A549 (cell line): ENCODE measurements at regions not wholly inside any gene's neighbourhood (a gene's known extent, or its start where the extent isn't known, plus 50 kb on each side); places are given as distances from the start of the nearest gene placed in this dataset.

Experiments
- ATAC-seq, 2 experiments: fragments of 200-7000 bp in 1 of 2; fragments of >200 bp in 1 of 2; cut with Nextera tagmentation in 1 of 2; cut with Tn5 transposase in 1 of 2; 3 replicates each; pipeline versions ENCODE4 v1.8.0 to v1.9.1; 2018 to 2020; ENCODE audit warnings: mild to moderate bottlenecking in 1 of 2, moderate library complexity in 1 of 2
- CTCF ChIA-PET: fragments of 300-600 bp; sonication (Branson Sonifier 250); formaldehyde crosslinking; extraction: SDS; loops from one replicate; lab custom pipeline; 2021; ENCODE audit warnings: antibody characterized with exemption, inconsistent platforms; lab: Yijun Ruan, JAX
- POLR2A ChIA-PET: fragments of 350-600 bp; formaldehyde crosslinking; extraction: SDS; loops from one replicate; lab custom pipeline; 2021; ENCODE audit warnings: antibody characterized with exemption, inconsistent platforms; lab: Yijun Ruan, JAX
- DNase-seq, 2 experiments: peaks; one replicate each; pipeline versions ENCODE4 v3.0.0 to v3.0.0-alpha.2; 2011 to 2016; ENCODE audit warnings: low read depth in 1 of 2, low spot score in 1 of 2
- FAIRE-seq: peaks from 2 replicates; lab custom pipeline; 2011; peaks lifted over from hg19 to GRCh38; lab: Jason Lieb, UNC
- H3K27ac ChIP-seq, 2 experiments: fragments of >200 bp; sonication (Bioruptor Twin); formaldehyde crosslinking; 3 replicates each; pipeline ENCODE4 v1.5.1; 2016 to 2017
- H3K4me1 ChIP-seq: fragments of >200 bp; sonication (Bioruptor Twin); formaldehyde crosslinking; 3 replicates; pipeline ENCODE4 v1.6.1; 2016
- H3K4me2 ChIP-seq: fragments of >200 bp; sonication (Bioruptor Twin); formaldehyde crosslinking; 3 replicates; pipeline ENCODE4 v1.6.1; 2016
- H3K4me3 ChIP-seq: fragments of >200 bp; sonication (Bioruptor Twin); formaldehyde crosslinking; 3 replicates; pipeline ENCODE4 v1.5.1; 2016
- H3K9me3 ChIP-seq: fragments of >200 bp; sonication (Bioruptor Twin); formaldehyde crosslinking; 3 replicates; pipeline ENCODE4 v1.6.1; 2016
- BHLHE40 ChIP-seq: IDR thresholded peaks from 2 replicates; pipeline ENCODE4 v1.6.1; 2012; ENCODE audit warnings: low read depth, low read length, inconsistent platforms
- CBX2 ChIP-seq: fragments of 200-600 bp; sonication (generic); IDR thresholded peaks from 2 replicates; pipeline ENCODE4 v1.6.1; 2016; ENCODE audit warnings: low read depth, mild to moderate bottlenecking, borderline replicate concordance
- CBX8 ChIP-seq: fragments of 200-600 bp; sonication (generic); IDR thresholded peaks from 2 replicates; pipeline ENCODE4 v1.6.1; 2016
- EHMT2 ChIP-seq: fragments of 200-600 bp; sonication (generic); IDR thresholded peaks from 2 replicates; pipeline ENCODE4 v1.6.1; 2016; ENCODE audit warnings: antibody characterized with exemption, low read depth, mild to moderate bottlenecking, moderate library complexity
- ELK1 ChIP-seq: fragments of 150-350 bp; IDR thresholded peaks from 2 replicates; pipeline ENCODE4 v1.6.1; 2014; ENCODE audit warnings: low read depth, mild to moderate bottlenecking, low read length
- EP300 ChIP-seq, 2 experiments: fragments of >200 bp; sonication (Bioruptor Twin); formaldehyde crosslinking; IDR thresholded peaks; 2 replicates in 1 of 2; 3 replicates in 1 of 2; pipeline ENCODE4 v1.6.1; 2016 to 2017
- ESRRA ChIP-seq: fragments of 150-350 bp; IDR thresholded peaks from 2 replicates; pipeline ENCODE4 v1.6.1; 2014; ENCODE audit warnings: mild to moderate bottlenecking, low read length, borderline replicate concordance
- FOSB ChIP-seq: fragments of 250-450 bp; sonication (Bioruptor Pico); IDR thresholded peaks from 2 replicates; pipeline ENCODE4 v1.5.0; 2020; ENCODE audit warnings: mild to moderate bottlenecking, moderate library complexity
- FOXS1 ChIP-seq: fragments of 250-450 bp; sonication (Bioruptor Pico); IDR thresholded peaks from 2 replicates; pipeline ENCODE4 v1.5.0; 2020; ENCODE audit warnings: mild to moderate bottlenecking, moderate library complexity
- HOXA7 ChIP-seq: fragments of 250-450 bp; sonication (Bioruptor Pico); IDR thresholded peaks from 2 replicates; pipeline ENCODE4 v1.5.0; 2020; ENCODE audit warnings: mild to moderate bottlenecking, moderate library complexity
- KDM1A ChIP-seq: fragments of 200-600 bp; sonication (generic); IDR thresholded peaks from 2 replicates; pipeline ENCODE4 v1.6.1; 2016; ENCODE audit warnings: low read depth, mild to moderate bottlenecking
- MAFK ChIP-seq: fragments of 450-650 bp; IDR thresholded peaks from 2 replicates; pipeline ENCODE4 v1.6.1; 2014; ENCODE audit not compliant: partially characterized antibody
- MAZ ChIP-seq: fragments of 150-350 bp; IDR thresholded peaks from 2 replicates; pipeline ENCODE4 v1.6.1; 2014; ENCODE audit warnings: antibody characterized with exemption, low read depth, low read length, borderline replicate concordance
- MYC ChIP-seq: IDR thresholded peaks from 2 replicates; pipeline ENCODE4 v1.6.1; 2012; ENCODE audit warnings: mild to moderate bottlenecking, inconsistent platforms, low read length, improper control_type of control experiment, borderline replicate concordance
- NFE2L2 ChIP-seq: fragments of 150-350 bp; conservative IDR thresholded peaks from 2 replicates; pipeline ENCODE4 v1.6.1; 2014; ENCODE audit warnings: low read length
- NR3C1 ChIP-seq: fragments of >200 bp; sonication (Bioruptor Twin); formaldehyde crosslinking; IDR thresholded peaks from 3 replicates; pipeline ENCODE4 v1.6.1; 2017
- RAD21 ChIP-seq, 2 experiments: fragments of >200 bp in 1 of 2; sonication (Bioruptor Twin) in 1 of 2; formaldehyde crosslinking in 1 of 2; IDR thresholded peaks in 1 of 2; conservative IDR thresholded peaks in 1 of 2; 2 replicates in 1 of 2; 3 replicates in 1 of 2; pipeline ENCODE4 v1.6.1; 2012 to 2018; ENCODE audit warnings: inconsistent platforms in 1 of 2
- RFX5 ChIP-seq: fragments of 450-650 bp; IDR thresholded peaks from 2 replicates; pipeline ENCODE4 v1.7.1; 2014; ENCODE audit warnings: antibody characterized with exemption, mild to moderate bottlenecking, moderate library complexity
- RNF2 ChIP-seq: fragments of 200-600 bp; sonication (generic); IDR thresholded peaks from 2 replicates; pipeline ENCODE4 v1.6.1; 2016; ENCODE audit warnings: low read depth, mild to moderate bottlenecking, antibody characterized with exemption, moderate library complexity, borderline replicate concordance
- SREBF2 ChIP-seq: fragments of 450-650 bp; IDR thresholded peaks from 2 replicates; pipeline ENCODE4 v1.6.1; 2014; ENCODE audit warnings: mild to moderate bottlenecking, moderate library complexity
- TFCP2L1 ChIP-seq: fragments of 250-450 bp; sonication (Bioruptor Pico); IDR thresholded peaks from 2 replicates; pipeline ENCODE4 v1.5.0; 2021; ENCODE audit warnings: mild to moderate bottlenecking
- USF2 ChIP-seq: fragments of 450-650 bp; IDR thresholded peaks from 2 replicates; pipeline ENCODE4 v1.6.1; 2014; ENCODE audit warnings: antibody characterized with exemption
- ZFP36 ChIP-seq: fragments of 450-650 bp; IDR thresholded peaks from 2 replicates; pipeline ENCODE4 v1.6.1; 2014; ENCODE audit warnings: borderline replicate concordance; ENCODE audit not compliant: partially characterized antibody
- WGBS: methylation state at CpG from one replicate; pipeline ENCODE4 v1.1.6; 2017; ENCODE audit errors: missing lambda C conversion rate; 5-methylcytosine and 5-hydroxymethylcytosine counted together
- TF ChIP-seq, protein P1 (sequence below): fragments of 200-600 bp; sonication (generic); IDR thresholded peaks from 2 replicates; pipeline ENCODE4 v1.6.1; 2016; ENCODE audit warnings: antibody characterized with exemption, mild to moderate bottlenecking, moderate library complexity
- TF ChIP-seq, protein P2 (sequence below): IDR thresholded peaks from 2 replicates; pipeline ENCODE4 v1.6.1; 2012

- TF ChIP-seq MAZ, result no peak
- TF ChIP-seq SREBF2, result no peak
- TF ChIP-seq KDM1A, result no peak
- TF ChIP-seq CBX8, result no peak
- TF ChIP-seq EP300 (IDR thresholded peaks at IDR 0.05), result no peak
- TF ChIP-seq MYC, result no peak
- no peak for TF ChIP-seq TFCP2L1
- no peak for TF ChIP-seq RNF2
- TF ChIP-seq, protein P1, sequence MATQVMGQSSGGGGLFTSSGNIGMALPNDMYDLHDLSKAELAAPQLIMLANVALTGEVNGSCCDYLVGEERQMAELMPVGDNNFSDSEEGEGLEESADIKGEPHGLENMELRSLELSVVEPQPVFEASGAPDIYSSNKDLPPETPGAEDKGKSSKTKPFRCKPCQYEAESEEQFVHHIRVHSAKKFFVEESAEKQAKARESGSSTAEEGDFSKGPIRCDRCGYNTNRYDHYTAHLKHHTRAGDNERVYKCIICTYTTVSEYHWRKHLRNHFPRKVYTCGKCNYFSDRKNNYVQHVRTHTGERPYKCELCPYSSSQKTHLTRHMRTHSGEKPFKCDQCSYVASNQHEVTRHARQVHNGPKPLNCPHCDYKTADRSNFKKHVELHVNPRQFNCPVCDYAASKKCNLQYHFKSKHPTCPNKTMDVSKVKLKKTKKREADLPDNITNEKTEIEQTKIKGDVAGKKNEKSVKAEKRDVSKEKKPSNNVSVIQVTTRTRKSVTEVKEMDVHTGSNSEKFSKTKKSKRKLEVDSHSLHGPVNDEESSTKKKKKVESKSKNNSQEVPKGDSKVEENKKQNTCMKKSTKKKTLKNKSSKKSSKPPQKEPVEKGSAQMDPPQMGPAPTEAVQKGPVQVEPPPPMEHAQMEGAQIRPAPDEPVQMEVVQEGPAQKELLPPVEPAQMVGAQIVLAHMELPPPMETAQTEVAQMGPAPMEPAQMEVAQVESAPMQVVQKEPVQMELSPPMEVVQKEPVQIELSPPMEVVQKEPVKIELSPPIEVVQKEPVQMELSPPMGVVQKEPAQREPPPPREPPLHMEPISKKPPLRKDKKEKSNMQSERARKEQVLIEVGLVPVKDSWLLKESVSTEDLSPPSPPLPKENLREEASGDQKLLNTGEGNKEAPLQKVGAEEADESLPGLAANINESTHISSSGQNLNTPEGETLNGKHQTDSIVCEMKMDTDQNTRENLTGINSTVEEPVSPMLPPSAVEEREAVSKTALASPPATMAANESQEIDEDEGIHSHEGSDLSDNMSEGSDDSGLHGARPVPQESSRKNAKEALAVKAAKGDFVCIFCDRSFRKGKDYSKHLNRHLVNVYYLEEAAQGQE, result no peak
- TF ChIP-seq FOXS1, result no peak
- no peak for TF ChIP-seq EHMT2
- TF ChIP-seq USF2, result no peak
- no peak for TF ChIP-seq NR3C1
- TF ChIP-seq NFE2L2, result no peak
- no peak for TF ChIP-seq ESRRA
- TF ChIP-seq FOSB (CRISPR knock-in tag), result no peak
- TF ChIP-seq HOXA7 (CRISPR knock-in tag), result no peak
- TF ChIP-seq, all 56 proteins: peak for 0
- no peaks in the 10 kb centered on the region for H3K4me1 ChIP-seq
- H3K27ac ChIP-seq, result no peak overlapping the region
- POLR2A ChIA-PET, result no interaction called here
- FAIRE-seq (no peak), ATAC-seq (no peak; a peak in 1 of 6 replicates), DNase-seq (no peak)
- H3K4me3 ChIP-seq, result no peak overlapping the region
- no peaks in the 10 kb centered on the region for H3K9me3 ChIP-seq
- no peak overlapping the region for H3K4me2 ChIP-seq
- WGBS, result 29% methylated on average over 5 of the region's 10 CpGs
- CTCF ChIA-PET, result interaction anchor here (1.0 kb wide), 1 partner anchor 53 kb away, joined by 3 read pairs; no protein-coding TSS in a partner anchor
These were observed 92.2 kb downstream of the MRPL36 start for GRCh38 chr5:1707467-1707866.

DNA sequence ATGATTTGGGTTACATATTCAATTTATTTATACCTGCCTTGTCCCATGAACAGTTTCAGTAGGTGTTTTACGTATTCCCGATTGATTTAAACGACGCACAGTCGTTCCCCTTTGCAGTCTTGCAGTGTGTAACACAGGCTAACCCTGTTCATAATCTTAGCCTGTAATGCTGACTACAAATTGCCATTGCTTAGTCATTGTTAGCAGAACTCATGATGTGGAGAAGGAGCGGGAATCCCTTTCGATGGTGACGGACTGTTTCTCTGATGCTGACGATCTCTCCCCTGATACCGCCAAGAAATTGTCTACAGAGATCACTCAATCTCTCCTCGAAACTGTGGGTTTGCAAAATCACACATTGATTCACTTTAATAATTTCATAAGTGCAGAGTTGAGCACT, 93.2 kb downstream of the MRPL36 start:
- Histone ChIP-seq H3K4me1 (no peaks in the 10 kb centered on the region), H3K4me2 (no peak overlapping the region), H3K9me3 (no peaks in the 10 kb centered on the region), H3K27ac (no peak overlapping the region), H3K4me3 (no peak overlapping the region)
- POLR2A ChIA-PET, result no interaction called here
- WGBS, result 79% methylated on average over 11 of the region's 11 CpGs
- ATAC-seq (no peak), DNase-seq (no peak), FAIRE-seq (no peak)
- TF ChIP-seq CBX2, result no peak
- TF ChIP-seq, protein P2, sequence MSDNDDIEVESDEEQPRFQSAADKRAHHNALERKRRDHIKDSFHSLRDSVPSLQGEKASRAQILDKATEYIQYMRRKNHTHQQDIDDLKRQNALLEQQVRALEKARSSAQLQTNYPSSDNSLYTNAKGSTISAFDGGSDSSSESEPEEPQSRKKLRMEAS, result no peak
- TF ChIP-seq, protein P1, result no peak
- TF ChIP-seq RAD21 (conservative IDR thresholded peaks at IDR 0.05 in 1 of 2, IDR thresholded peaks at IDR 0.05 in 1 of 2), result no peak
- TF ChIP-seq EHMT2, result no peak
- no peak for TF ChIP-seq ZFP36
- no peak for TF ChIP-seq MAFK
- no peak for TF ChIP-seq BHLHE40
- no peak for TF ChIP-seq ELK1
- no peak for TF ChIP-seq RFX5
- TF ChIP-seq TFCP2L1, result no peak
- CTCF ChIA-PET, result no interaction called here
